NCI-H2081 treated with DMSO at 0.1 percent for 48 hours (cell line): ENCODE measurements at regions not wholly inside any gene's neighbourhood (a gene's known extent, or its start where the extent isn't known, plus 50 kb on each side); places are given as distances from the start of the nearest gene placed in this dataset.
"Not testable (repeated sequence)": the region's sequence is repeated elsewhere in the genome, so short reads cannot be mapped to it uniquely, and the experiment has no call there.

Experiments
- DNase-seq: peaks from one replicate; lab custom pipeline; 2025; lab: John Stamatoyannopoulos, UW

- DNase-seq, result not testable (repeated sequence)
These were observed 174.4 kb downstream of the TRIM43 start for GRCh38 chr2:95765925-95766910.

- DNase-seq, result not testable (repeated sequence)
These were observed 175.7 kb downstream of the TRIM43 start for GRCh38 chr2:95767531-95767930.

GRCh38 chr2:95767950-95768349 lies 176.1 kb downstream of the TRIM43 start:
- not testable (repeated sequence) for DNase-seq

GRCh38 chr2:95769256-95769655 lies 177.5 kb downstream of the TRIM43 start:
- not testable (repeated sequence) for DNase-seq

GRCh38 chr2:95770726-95771125 lies 178.9 kb downstream of the TRIM43 start:
- not testable (repeated sequence) for DNase-seq

- DNase-seq, result not testable (repeated sequence)
These were observed 182.8 kb downstream of the TRIM43 start for GRCh38 chr2:95774322-95775192.

- not testable (repeated sequence) for DNase-seq
These were observed 183.4 kb downstream of the TRIM43 start for GRCh38 chr2:95775193-95775531.
